ENCODE measurements at regions not wholly inside any gene's neighbourhood (a gene's known extent, or its start where the extent isn't known, plus 50 kb on each side); places are given as distances from the start of the nearest gene placed in this dataset.
"Not testable (repeated sequence)": the region's sequence is repeated elsewhere in the genome, so short reads cannot be mapped to it uniquely, and the experiment has no call there.

DNA sequence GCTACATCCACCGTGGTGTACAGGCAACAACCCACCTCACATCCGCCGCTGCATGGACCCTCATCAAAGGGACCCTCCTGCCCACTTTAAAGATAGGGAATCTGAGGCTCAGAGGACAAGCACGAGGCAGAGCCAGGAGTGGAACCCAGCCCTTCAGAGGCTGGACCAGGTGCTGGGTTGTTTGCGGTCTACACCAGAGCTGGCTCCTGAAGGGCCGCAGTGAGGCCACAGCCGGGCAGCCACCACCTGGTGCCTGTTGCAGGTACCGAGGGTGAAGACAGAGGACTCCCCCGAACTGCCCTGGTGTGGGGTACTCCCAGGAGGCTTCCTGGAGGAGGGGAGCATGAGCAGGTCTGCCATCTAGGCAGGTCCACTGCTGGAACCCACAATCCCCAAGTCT is 78.8 kb downstream of the DHCR7 start:
- no peak overlapping the region for H3K27ac ChIP-seq
- no peak for FAIRE-seq
- no peaks in the 10 kb centered on the region for H3K4me1 ChIP-seq
- no peaks in the 10 kb centered on the region for H3K9me3 ChIP-seq
- intact Hi-C loops (cut with DNase I) = no loop called here
- H3K36me3 ChIP-seq = no peaks in the 10 kb centered on the region
- 75 to 92% methylated on average over 9 of the region's 9 CpGs for WGBS, 2 donors
- no peaks in the 10 kb centered on the region for H3K27me3 ChIP-seq
- H3K4me3 ChIP-seq = no peak overlapping the region
- TF ChIP-seq, protein P1, sequence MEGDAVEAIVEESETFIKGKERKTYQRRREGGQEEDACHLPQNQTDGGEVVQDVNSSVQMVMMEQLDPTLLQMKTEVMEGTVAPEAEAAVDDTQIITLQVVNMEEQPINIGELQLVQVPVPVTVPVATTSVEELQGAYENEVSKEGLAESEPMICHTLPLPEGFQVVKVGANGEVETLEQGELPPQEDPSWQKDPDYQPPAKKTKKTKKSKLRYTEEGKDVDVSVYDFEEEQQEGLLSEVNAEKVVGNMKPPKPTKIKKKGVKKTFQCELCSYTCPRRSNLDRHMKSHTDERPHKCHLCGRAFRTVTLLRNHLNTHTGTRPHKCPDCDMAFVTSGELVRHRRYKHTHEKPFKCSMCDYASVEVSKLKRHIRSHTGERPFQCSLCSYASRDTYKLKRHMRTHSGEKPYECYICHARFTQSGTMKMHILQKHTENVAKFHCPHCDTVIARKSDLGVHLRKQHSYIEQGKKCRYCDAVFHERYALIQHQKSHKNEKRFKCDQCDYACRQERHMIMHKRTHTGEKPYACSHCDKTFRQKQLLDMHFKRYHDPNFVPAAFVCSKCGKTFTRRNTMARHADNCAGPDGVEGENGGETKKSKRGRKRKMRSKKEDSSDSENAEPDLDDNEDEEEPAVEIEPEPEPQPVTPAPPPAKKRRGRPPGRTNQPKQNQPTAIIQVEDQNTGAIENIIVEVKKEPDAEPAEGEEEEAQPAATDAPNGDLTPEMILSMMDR (IDR thresholded peaks at IDR 0.05) = no peak
- no peak for ATAC-seq
- DNase-seq = no peak

DNA sequence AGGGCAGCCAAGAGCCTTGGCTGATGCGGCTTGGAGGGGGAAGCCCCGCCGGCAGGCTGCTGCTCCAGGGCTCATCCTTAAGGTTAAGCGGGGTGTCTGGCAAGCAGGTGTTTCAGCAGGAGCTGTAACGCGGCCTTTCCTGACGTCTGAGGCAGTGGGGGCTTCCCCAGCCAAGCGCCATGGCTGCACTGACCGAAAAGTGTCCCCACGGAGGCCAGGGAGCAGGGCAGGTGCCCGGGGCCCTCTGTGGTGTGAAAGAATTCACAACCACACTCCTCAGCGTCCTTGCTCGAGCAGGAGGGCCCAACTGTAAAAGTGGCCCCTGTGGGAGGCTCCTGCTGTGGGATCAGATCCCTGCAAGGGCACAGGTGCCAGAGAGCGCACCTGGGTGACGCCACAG is 79.2 kb downstream of the DHCR7 start:
- 70 to 78% methylated on average over 15 of the region's 15 CpGs for WGBS, 2 donors
- Histone ChIP-seq H3K9me3 (no peaks in the 10 kb centered on the region), H3K36me3 (no peaks in the 10 kb centered on the region), H3K27me3 (no peaks in the 10 kb centered on the region), H3K4me1 (no peaks in the 10 kb centered on the region), H3K27ac (no peak overlapping the region), H3K4me3 (no peak overlapping the region)
- FAIRE-seq = no peak
- intact Hi-C loops (cut with DNase I) = no loop called here
- TF ChIP-seq, protein P1 (IDR thresholded peaks at IDR 0.05) = no peak
- no peak for ATAC-seq
- DNase-seq = no peak

DNA sequence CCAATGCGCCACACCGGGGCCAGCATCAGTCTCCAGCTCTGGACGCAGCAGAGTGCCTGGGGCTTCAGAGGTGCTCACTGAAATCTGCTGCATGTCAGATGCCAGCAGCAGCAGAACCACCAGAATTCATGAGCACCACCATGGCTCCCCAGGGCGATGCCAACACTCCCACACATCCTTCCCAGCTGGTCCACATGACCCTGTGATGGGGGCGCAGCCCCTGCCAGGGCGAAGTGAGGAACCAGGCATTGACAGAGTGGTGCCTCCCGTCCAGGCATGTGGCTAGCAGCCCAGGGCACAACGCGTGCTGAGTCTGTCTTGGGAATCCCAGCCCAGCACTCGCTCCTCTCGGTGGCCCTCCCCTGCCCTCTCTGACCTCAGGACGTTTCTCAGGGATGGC is 80.4 kb downstream of the DHCR7 start:
- Histone ChIP-seq H3K9me3 (no peaks in the 10 kb centered on the region), H3K27me3 (no peaks in the 10 kb centered on the region), H3K36me3 (no peaks in the 10 kb centered on the region), H3K27ac (no peak overlapping the region), H3K4me1 (no peaks in the 10 kb centered on the region), H3K4me3 (no peak overlapping the region)
- no peak for FAIRE-seq
- ATAC-seq = no peak
- WGBS, 2 donors = 66 to 68% methylated on average over 12 of the region's 12 CpGs
- TF ChIP-seq, protein P1 (IDR thresholded peaks at IDR 0.05) = no peak
- intact Hi-C loops (cut with DNase I) = no loop called here
- no peak for DNase-seq

GRCh38 chr11:71367276-71367675 is 80.9 kb downstream of the DHCR7 start:
- H3K36me3 ChIP-seq; DNase-seq; FAIRE-seq; H3K27ac ChIP-seq; H3K9me3 ChIP-seq; H3K27me3 ChIP-seq; intact Hi-C loops (cut with DNase I); H3K4me3 ChIP-seq; H3K4me1 ChIP-seq; ATAC-seq: not testable (repeated sequence)
- WGBS, 2 donors = 77 to 91% methylated on average over 1 of the region's 3 CpGs

- no peak overlapping the region for H3K4me3 ChIP-seq
- ATAC-seq = no peak
- no peaks in the 10 kb centered on the region for H3K4me1 ChIP-seq
- TF ChIP-seq, protein P1 (IDR thresholded peaks at IDR 0.05) = no peak
- intact Hi-C loops (cut with DNase I) = no loop called here
- no peaks in the 10 kb centered on the region for H3K27me3 ChIP-seq
- no peak for FAIRE-seq
- H3K36me3 ChIP-seq = no peaks in the 10 kb centered on the region
- no peak overlapping the region for H3K27ac ChIP-seq
- 66 to 70% methylated on average over 7 of the region's 7 CpGs for WGBS, 2 donors
- no peaks in the 10 kb centered on the region for H3K9me3 ChIP-seq
- no peak for DNase-seq
These were observed 82.1 kb downstream of the DHCR7 start for GRCh38 chr11:71366076-71366475.

- H3K4me3 ChIP-seq = no peak overlapping the region
- ATAC-seq (no peak), FAIRE-seq (no peak), DNase-seq (no peak)
- H3K36me3 ChIP-seq = no peaks in the 10 kb centered on the region
- H3K27me3 ChIP-seq = no peaks in the 10 kb centered on the region
- no peak overlapping the region for H3K27ac ChIP-seq
- TF ChIP-seq, protein P1 (IDR thresholded peaks at IDR 0.05) = no peak
- 84 to 90% methylated on average over 6 of the region's 6 CpGs for WGBS, 2 donors
- intact Hi-C loops (cut with DNase I) = no loop called here
- H3K4me1 ChIP-seq = no peaks in the 10 kb centered on the region
- no peaks in the 10 kb centered on the region for H3K9me3 ChIP-seq
These were observed 82.6 kb downstream of the DHCR7 start for GRCh38 chr11:71365626-71366025.
